HCT116 (cell line): ENCODE measurements at regions not wholly inside any gene's neighbourhood (a gene's known extent, or its start where the extent isn't known, plus 50 kb on each side); places are given as distances from the start of the nearest gene placed in this dataset.

Experiments
- CTCF ChIP-seq, 3 experiments: fragments of 200-600 bp in 1 of 3; sonication (generic) in 1 of 3; IDR thresholded peaks in 2 of 3; conservative IDR thresholded peaks in 1 of 3; 2 replicates each; pipeline ENCODE4 v1.5.1; 2012 to 2017; ENCODE audit warnings: low read depth in 2 of 3, low read length in 2 of 3, antibody characterized with exemption in 1 of 3, borderline replicate concordance in 1 of 3, control low read depth in 1 of 3, mild to moderate bottlenecking in 1 of 3, mixed read lengths in 1 of 3, mixed run types in 1 of 3, moderate library complexity in 1 of 3; ENCODE audit not compliant: insufficient read depth in 1 of 3
- MAX ChIP-seq: IDR thresholded peaks from 2 replicates; pipeline ENCODE4 v1.6.1; 2012

GRCh38 chr14:38129192-38129591 is 78.5 kb upstream of the SSTR1 start:
- TF ChIP-seq MAX, result no peak
- TF ChIP-seq CTCF (IDR thresholded peaks at IDR 0.05 in 2 of 3, conservative IDR thresholded peaks at IDR 0.05 in 1 of 3; ENCODE audit: borderline replicate concordance in 1 of 3, insufficient read depth in 1 of 3, low read depth in 2 of 3, low read length in 2 of 3), result no peak
